Breast epithelium (tissue), 3 donors: ENCODE measurements at regions not wholly inside any gene's neighbourhood (a gene's known extent, or its start where the extent isn't known, plus 50 kb on each side); places are given as distances from the start of the nearest gene placed in this dataset.

Experiments used
- POLR2A ChIP-seq: fragments of 450-650 bp; IDR thresholded peaks from one replicate; pipeline ENCODE4 v1.6.1; 2016; ENCODE audit warnings: antibody characterized with exemption, mild to moderate bottlenecking, moderate library complexity
- POLR2AphosphoS5 ChIP-seq, 3 donors: sonication (generic); formaldehyde crosslinking; IDR thresholded peaks; one replicate each; pipeline ENCODE4 v1.6.1; 2017; ENCODE audit warnings: antibody characterized with exemption in 3 of 3
- TF ChIP-seq, protein P1 (sequence below), 3 donors: fragments of 450-650 bp; IDR thresholded peaks; one replicate each; pipeline ENCODE4 v1.5.1; 2016 to 2017; ENCODE audit warnings: antibody characterized with exemption in 3 of 3, mild to moderate bottlenecking in 3 of 3, moderate library complexity in 3 of 3

DNA sequence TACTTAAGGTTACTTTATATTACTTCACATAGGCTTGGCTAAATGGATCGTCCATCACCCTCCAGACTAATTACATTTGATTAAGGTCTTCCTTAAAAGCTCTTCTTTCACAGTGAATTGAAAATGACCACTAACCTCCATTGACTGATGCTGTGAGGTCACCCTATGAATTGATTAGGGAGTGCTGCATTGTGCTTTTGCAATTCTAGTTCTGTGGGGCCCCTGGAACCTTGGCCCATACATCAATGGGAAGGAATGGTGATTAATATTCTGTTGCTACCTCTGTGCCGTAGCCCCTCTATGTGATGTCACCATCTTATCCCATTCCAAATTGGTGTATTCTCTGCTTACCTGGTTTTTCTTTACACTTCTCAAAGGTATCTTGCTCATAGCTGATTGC lies 682.2 kb downstream of the SQOR start:
- TF ChIP-seq, protein P1, sequence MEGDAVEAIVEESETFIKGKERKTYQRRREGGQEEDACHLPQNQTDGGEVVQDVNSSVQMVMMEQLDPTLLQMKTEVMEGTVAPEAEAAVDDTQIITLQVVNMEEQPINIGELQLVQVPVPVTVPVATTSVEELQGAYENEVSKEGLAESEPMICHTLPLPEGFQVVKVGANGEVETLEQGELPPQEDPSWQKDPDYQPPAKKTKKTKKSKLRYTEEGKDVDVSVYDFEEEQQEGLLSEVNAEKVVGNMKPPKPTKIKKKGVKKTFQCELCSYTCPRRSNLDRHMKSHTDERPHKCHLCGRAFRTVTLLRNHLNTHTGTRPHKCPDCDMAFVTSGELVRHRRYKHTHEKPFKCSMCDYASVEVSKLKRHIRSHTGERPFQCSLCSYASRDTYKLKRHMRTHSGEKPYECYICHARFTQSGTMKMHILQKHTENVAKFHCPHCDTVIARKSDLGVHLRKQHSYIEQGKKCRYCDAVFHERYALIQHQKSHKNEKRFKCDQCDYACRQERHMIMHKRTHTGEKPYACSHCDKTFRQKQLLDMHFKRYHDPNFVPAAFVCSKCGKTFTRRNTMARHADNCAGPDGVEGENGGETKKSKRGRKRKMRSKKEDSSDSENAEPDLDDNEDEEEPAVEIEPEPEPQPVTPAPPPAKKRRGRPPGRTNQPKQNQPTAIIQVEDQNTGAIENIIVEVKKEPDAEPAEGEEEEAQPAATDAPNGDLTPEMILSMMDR (IDR thresholded peaks at IDR 0.05) = no peak
- TF ChIP-seq POLR2AphosphoS5 (IDR thresholded peaks at IDR 0.05) (no peak), POLR2A (no peak)
